ENCODE measurements at regions not wholly inside any gene's neighbourhood (a gene's known extent, or its start where the extent isn't known, plus 50 kb on each side); places are given as distances from the start of the nearest gene placed in this dataset.

DNA sequence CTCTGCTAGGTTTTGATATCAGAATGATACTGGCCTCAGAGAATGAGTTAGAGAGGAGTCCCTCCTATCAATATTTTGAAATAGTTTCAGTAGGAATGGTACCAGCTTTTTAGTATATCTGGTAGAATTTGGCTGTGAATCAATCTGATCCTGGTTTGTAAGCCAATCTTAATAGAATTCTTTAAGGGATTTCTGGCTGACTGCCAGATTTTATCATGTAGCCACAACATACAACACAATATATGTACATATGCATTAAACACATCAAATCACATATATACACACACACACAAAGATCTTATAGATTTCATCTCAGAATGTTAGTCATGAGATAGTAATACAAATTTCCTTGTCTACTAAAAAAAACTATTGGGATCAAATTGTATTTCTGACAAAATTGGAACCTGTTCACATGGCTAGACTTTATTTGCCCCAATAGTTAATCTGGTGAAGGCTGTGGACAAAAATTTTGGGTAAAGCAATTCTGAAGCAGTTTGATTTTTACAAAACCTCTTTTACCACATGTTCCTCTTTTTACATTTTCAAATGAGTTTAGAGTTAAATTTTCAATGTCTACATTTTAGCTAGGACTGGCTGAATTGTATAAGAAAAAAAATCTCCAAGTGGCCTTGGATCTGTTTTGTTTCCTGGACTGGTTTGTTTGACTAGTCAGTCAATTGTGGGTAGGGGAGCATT, 151.7 kb downstream of the FASLG start:
- DNase-seq: no peak

DNA sequence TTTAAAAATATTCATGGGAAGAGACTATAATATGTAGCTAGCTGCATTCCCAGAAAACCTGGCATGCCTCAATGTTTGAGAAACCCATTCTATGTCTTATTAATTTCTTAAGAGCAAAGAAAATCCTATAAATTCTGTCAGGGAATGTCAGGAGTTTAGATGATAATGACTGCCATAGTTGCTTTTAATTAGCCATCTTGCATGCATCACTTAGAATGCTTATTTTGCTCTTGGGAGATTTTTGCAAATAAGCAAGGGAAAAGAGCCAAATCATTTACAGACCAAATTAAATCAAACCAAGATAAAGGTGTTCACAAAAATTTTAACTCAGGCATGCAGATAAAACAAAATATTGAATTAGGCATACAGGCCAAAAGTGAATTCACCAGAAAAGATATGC, 152.8 kb downstream of the FASLG start:
- no peak for DNase-seq

- no peak for DNase-seq
These were observed 153.2 kb downstream of the FASLG start for GRCh38 chr1:172812118-172812517.

DNA sequence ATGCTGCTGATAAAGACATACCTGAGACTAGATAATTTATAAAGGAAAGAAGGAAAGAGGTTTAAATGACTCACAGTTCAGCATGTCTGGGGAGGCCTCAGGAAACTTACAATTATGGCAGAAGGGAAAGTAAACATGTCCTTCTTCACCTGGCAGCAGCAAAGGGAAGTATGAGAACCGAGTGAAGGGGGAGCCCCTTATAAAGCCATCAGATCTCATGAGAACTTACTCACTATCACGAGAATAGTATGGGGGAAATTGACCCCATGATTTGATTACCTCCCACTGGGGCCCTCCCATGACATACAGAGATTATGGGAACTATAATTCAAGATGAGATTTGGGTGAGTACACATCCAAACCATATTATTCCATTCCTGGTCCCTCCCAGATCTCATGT, 154.4 kb downstream of the FASLG start:
- DNase-seq: peak; percentile 22

DNA sequence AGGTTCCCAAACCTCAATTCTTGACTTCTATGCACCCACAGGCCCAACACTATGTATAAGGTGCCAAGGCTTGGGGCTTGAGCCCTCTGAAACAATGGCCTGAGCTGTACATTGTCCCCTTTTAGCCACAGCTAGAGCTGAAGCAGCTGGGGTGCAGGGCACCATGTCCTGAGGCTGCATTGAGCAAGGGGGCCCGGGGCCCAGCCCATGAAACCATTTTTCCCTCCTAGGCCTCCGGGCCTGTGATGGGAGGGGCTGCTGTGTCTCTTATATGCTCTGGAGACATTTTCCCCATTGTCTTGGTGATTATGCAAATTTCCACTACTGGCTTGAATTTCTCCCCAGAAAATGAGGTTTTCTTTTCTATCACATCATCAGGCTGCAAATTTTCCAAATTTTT, 155.5 kb downstream of the FASLG start:
- no peak for DNase-seq

- peak; percentile 9 for DNase-seq
These were observed 156.8 kb downstream of the FASLG start for GRCh38 chr1:172815740-172816139.

GRCh38 chr1:172818841-172819527, 160.1 kb downstream of the FASLG start:
- DNase-seq: peak; percentile 90

- no peak for DNase-seq
These were observed 161.7 kb downstream of the FASLG start for GRCh38 chr1:172820475-172821158.

DNA sequence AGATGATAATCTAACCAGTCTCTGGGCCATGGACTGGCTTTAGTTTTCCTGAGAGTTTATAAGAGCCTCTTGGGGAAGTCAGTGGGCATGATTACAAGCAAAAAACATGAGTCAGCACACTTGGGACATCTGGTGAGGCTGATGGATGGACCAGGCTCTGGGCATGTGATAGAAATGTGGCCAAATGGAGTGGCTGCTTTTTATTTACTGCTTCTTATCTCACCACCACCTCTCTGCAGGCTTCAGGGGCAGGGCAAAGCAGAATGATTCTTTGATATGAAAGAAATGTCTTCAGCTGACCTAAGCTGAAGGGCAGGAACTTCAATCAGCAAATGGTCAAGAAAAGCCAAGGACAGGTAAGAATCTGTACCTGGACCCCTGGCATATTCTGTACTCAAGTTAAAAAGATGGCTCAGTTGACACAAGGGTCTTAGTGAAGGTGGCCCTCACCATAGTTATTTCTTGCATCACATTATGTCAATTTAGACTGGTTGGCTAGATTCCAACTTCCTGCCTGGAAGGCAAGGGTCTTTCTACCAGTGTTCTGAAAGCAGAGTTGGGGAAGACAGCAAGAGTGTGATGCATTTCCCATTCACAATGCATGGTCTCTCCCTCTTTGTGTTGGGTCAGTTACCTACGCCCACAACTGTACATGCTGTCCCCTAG, 162.8 kb downstream of the FASLG start:
- peak; percentile 84 for DNase-seq

- no peak for DNase-seq
These were observed 164.0 kb downstream of the FASLG start for GRCh38 chr1:172822886-172823285.

GRCh38 chr1:172823534-172823933, 164.6 kb downstream of the FASLG start:
- DNase-seq: no peak

DNA sequence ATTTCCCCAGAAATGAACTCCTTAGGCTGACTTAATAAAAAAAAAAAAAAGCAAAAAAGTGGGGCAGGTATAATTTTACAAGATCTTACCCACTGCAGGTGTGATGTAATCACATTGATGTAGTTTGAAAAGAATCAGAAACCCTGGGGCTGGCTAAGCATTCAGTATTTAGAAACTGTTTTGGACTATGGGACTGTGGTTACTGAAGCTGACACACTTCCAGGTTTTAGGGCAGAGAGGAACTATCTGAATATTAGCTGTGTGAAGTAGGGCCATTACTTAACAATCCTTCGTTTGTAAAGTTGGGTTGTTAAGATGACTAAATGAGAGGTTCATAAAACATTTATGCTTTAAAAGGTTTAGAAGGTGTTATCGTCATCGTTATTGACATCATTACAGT, 165.3 kb downstream of the FASLG start:
- DNase-seq: peak; percentile 78

GRCh38 chr1:172826096-172826741, 167.3 kb downstream of the FASLG start:
- DNase-seq: peak; percentile 68

DNA sequence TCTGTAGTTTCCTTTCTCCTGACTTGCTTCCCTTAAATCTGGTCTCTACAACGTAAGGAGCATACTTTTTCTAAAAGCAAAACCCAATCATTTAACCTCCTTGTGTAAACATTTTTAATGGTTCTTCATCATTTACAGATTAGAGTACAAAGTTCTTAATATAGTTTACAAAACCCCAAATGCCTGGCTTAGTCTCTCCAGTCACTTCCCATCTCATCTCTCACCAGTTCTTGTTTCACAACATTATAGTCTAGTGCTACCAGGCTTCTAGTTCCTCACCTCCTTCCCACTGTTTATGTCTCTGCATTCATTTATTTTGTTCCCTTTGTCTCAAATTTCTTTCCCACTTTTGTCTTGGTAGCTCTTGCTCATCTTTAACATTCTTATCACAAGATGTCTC, 168.4 kb downstream of the FASLG start:
- DNase-seq: peak; percentile 52

DNA sequence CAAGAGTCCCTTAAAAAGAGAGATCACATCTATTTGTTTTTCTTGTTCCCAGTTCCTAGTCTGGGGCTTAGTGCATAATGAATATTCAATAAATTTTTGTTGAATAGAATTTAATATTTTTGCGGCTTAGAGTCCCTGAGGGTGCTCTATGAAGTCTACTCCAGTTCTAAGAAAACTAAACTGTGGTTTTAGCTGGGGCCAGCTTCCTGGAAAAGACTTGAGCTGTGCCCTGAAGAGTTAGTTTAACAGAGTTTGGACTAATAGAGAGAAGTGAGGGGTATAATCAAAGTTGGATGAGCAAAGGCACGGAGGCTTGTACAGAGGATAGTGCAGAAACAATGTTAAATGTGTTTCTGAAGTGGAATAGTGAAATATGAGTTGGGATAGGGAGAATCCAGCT, 168.9 kb downstream of the FASLG start:
- DNase-seq: no peak

GRCh38 chr1:172832006-172832725, 173.3 kb downstream of the FASLG start:
- no peak for DNase-seq

DNA sequence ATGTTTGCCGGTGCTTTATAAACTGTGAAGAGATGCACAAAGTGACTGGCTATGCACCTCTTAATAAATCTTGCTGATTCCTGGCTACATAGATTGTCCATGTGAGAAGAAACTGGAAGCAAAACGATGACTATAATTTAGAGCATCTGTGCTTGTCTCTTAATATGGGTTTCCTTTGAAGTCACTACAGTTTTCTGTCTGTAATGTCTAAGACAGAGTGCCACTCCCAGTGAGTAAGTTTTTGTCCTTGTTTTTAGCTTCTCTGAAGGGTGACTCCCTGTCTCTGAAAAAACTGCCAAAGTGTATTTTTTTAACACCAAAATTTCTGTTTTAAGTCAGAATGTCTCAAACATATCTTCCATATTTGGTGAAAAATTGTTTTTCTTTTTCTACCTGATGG, 175.1 kb downstream of the FASLG start:
- DNase-seq: no peak

DNA sequence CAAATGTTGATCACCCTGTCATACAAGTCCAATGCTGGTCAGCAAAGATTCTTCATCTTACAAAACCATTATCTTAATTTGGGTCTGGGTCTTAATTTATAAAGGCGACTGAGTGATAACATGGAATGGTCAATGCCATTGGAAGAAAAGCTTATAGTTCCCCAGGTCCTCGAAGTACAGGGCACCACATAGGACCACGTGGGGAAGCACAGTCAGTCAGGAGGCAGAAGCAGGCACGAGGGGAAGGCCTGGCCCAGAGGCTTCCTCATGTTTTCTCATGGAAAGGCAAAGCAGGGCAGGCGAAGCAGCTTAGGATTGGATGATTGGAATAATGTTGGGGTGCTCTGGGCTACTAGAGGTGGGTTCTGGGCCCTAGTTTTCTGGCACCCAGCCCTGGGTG, 175.7 kb downstream of the FASLG start:
- DNase-seq: no peak

DNA sequence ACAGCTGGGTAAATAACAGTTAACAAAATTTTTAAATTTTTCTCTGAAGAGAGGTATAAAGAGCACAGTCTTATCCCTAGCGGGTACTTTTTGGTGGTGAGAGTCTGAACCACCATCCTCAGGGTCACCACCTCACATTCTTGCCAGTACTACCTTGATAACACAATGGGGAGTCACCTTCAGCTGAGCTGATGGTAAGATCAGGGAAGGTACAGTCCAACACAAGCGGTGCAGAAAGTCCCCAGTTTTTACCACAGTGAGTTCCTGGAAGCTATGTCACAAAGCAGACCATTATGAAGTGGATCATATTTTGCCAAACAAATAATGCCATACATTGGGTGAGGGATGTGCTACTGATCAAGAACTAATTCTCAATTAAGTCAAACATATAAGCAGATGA, 176.9 kb downstream of the FASLG start:
- DNase-seq: no peak

DNA sequence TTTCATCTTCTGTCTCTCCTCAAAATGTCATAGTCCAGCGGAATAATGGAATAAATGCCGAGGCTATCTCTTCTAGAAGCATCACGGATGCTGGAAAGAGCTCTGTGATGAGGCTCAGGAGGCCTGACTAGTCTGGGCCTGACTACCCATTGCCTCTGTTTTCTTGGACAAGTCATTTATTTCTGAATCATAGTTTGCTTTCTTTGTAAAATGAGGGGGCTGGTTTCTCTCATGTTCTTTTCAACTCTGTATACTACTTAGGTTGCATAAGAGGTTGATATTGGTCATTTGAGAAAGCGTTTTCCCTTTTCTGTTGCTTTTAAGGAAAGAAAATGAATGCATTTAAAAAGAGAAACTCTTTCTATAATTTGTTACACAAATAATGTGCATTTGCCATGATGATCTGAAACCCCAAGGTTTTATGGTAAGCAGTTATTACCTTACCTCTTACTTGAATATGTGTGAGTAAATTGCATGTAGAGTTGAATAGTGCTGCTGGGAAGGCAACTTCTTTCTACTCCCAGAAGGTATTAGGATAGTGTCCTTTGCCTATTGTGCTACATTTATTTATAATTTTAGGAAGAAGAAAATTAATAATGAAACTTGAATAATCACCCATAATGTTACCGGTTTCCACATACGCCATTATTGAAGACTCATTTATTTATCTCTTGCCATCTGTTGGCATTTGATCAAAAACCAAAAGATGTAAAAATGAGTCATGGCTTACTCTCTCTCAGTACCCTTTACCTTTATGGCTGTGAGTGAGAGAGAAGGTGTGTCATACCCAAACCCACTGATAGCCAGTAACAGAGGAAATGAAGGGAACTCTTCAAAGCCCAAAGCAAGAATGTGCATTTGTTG, 179.1 kb downstream of the FASLG start:
- DNase-seq: peak; percentile 8

GRCh38 chr1:172838680-172839313, 179.9 kb downstream of the FASLG start:
- no peak for DNase-seq
